ENCODE measurements at regions not wholly inside any gene's neighbourhood (a gene's known extent, or its start where the extent isn't known, plus 50 kb on each side); places are given as distances from the start of the nearest gene placed in this dataset.
A peak's percentile ranks its signal among the peaks of the same experiment; 100 is the strongest.

DNA sequence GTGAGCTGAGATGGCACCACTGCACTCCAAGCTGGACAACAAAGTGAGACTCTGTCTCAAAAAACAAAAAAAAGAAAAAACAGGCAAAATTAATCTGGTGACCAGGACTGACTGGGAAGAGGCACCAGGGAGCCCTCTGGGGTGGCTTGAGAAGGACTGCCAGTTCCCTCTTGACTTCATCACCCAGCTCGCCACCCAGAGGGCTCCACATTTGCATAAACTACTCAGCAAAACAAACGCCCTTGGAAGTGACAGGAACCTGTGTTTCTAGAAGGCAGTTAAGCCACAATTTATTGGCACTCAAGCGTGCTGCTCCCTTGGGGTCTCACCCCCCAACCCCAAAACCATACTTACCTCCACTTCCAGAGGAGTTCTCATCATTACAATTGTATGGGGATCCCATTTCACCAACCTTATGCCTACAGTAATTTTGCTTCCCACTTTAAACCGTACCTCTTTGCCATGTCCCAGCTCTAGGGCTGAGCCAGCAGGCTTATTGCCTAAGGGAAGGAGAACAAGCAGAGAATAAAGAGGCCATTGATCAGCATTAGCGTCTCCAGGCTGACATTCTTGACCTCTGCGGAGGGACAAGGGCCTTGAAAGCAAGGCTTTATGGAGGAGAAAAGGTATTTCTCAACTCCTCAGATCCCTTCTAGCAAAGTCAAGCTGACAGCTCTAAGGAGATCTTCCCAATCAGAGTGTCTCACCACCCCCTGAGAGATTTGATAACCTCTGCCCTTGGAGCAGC lies 357.4 kb downstream of the SHQ1 start:
- Mint-ChIP-seq H3K36me3 (ENCODE audit: insufficient read depth, unreplicated experiment) (peaks cover 6% of the 10 kb centered on the region), H3K27me3 (ENCODE audit: insufficient read depth, unreplicated experiment) (no peaks in the 10 kb centered on the region), H3K4me1 (ENCODE audit: insufficient read depth, unreplicated experiment) (peaks cover 35% of the 10 kb centered on the region), H3K4me3 (ENCODE audit: unreplicated experiment) (no peak overlapping the region), H3K27ac (ENCODE audit: low read depth, unreplicated experiment) (no peak overlapping the region), H3K9me3 (ENCODE audit: unreplicated experiment) (no peaks in the 10 kb centered on the region)
- no peak for DNase-seq (ENCODE audit: unreplicated experiment)
- TF ChIP-seq, protein P1, sequence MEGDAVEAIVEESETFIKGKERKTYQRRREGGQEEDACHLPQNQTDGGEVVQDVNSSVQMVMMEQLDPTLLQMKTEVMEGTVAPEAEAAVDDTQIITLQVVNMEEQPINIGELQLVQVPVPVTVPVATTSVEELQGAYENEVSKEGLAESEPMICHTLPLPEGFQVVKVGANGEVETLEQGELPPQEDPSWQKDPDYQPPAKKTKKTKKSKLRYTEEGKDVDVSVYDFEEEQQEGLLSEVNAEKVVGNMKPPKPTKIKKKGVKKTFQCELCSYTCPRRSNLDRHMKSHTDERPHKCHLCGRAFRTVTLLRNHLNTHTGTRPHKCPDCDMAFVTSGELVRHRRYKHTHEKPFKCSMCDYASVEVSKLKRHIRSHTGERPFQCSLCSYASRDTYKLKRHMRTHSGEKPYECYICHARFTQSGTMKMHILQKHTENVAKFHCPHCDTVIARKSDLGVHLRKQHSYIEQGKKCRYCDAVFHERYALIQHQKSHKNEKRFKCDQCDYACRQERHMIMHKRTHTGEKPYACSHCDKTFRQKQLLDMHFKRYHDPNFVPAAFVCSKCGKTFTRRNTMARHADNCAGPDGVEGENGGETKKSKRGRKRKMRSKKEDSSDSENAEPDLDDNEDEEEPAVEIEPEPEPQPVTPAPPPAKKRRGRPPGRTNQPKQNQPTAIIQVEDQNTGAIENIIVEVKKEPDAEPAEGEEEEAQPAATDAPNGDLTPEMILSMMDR (IDR thresholded peaks at IDR 0.05; ENCODE audit: unreplicated experiment): no peak
- POLR2A ChIA-PET: interaction anchor here (0.8 kb wide), 1 partner anchor 44 kb away, joined by 4 read pairs; no protein-coding TSS in a partner anchor
- CTCF ChIA-PET: interaction anchor here (1.0 kb wide), 1 partner anchor 328 kb away, joined by 3 read pairs; no protein-coding TSS in a partner anchor
- intact Hi-C loops (cut with micrococcal nuclease): no loop called here
- BruUV-seq (replicated peaks): no TSS peak

- TF ChIP-seq, protein P1 (IDR thresholded peaks at IDR 0.05; ENCODE audit: unreplicated experiment): no peak
- ChIA-PET CTCF (no interaction called here), POLR2A (interaction anchor here (0.7 kb wide), 1 partner anchor 417 kb away, joined by 3 read pairs; no protein-coding TSS in a partner anchor)
- intact Hi-C loops (cut with micrococcal nuclease): no loop called here
- Mint-ChIP-seq H3K4me1 (ENCODE audit: insufficient read depth, unreplicated experiment) (peaks cover 41% of the 10 kb centered on the region), H3K9me3 (ENCODE audit: unreplicated experiment) (no peaks in the 10 kb centered on the region), H3K36me3 (ENCODE audit: insufficient read depth, unreplicated experiment) (peaks cover 6% of the 10 kb centered on the region), H3K27me3 (ENCODE audit: insufficient read depth, unreplicated experiment) (no peaks in the 10 kb centered on the region), H3K27ac (ENCODE audit: low read depth, unreplicated experiment) (no peak overlapping the region), H3K4me3 (ENCODE audit: unreplicated experiment) (no peak overlapping the region)
- BruUV-seq (replicated peaks): no TSS peak
- DNase-seq (ENCODE audit: unreplicated experiment): no peak
Observed at GRCh38 chr3:72489901-72490300, 358.3 kb downstream of the SHQ1 start.

- TF ChIP-seq, protein P1 (IDR thresholded peaks at IDR 0.05; ENCODE audit: unreplicated experiment): no peak
- no peak overlapping the region for H3K27ac Mint-ChIP-seq (ENCODE audit: low read depth, unreplicated experiment)
- H3K4me1 Mint-ChIP-seq (ENCODE audit: insufficient read depth, unreplicated experiment): peaks cover 41% of the 10 kb centered on the region
- no peak overlapping the region for H3K4me3 Mint-ChIP-seq (ENCODE audit: unreplicated experiment)
- H3K27me3 Mint-ChIP-seq (ENCODE audit: insufficient read depth, unreplicated experiment): no peaks in the 10 kb centered on the region
- ChIA-PET CTCF (interaction anchor here (0.5 to 1.5 kb wide), 2 partner anchors 516 to 534 kb away, joined by 3 to 4 read pairs; no protein-coding TSS in a partner anchor), POLR2A (interaction anchor here (0.6 kb wide), 1 partner anchor 509 kb away, joined by 4 read pairs; no protein-coding TSS in a partner anchor)
- H3K36me3 Mint-ChIP-seq (ENCODE audit: insufficient read depth, unreplicated experiment): peaks cover 6% of the 10 kb centered on the region
- intact Hi-C loops (cut with micrococcal nuclease): no loop called here
- peak; percentile 48 for DNase-seq (ENCODE audit: unreplicated experiment)
- no peaks in the 10 kb centered on the region for H3K9me3 Mint-ChIP-seq (ENCODE audit: unreplicated experiment)
- no TSS peak for BruUV-seq (replicated peaks)
Observed at GRCh38 chr3:72488738-72489035, 359.6 kb downstream of the SHQ1 start.

DNA sequence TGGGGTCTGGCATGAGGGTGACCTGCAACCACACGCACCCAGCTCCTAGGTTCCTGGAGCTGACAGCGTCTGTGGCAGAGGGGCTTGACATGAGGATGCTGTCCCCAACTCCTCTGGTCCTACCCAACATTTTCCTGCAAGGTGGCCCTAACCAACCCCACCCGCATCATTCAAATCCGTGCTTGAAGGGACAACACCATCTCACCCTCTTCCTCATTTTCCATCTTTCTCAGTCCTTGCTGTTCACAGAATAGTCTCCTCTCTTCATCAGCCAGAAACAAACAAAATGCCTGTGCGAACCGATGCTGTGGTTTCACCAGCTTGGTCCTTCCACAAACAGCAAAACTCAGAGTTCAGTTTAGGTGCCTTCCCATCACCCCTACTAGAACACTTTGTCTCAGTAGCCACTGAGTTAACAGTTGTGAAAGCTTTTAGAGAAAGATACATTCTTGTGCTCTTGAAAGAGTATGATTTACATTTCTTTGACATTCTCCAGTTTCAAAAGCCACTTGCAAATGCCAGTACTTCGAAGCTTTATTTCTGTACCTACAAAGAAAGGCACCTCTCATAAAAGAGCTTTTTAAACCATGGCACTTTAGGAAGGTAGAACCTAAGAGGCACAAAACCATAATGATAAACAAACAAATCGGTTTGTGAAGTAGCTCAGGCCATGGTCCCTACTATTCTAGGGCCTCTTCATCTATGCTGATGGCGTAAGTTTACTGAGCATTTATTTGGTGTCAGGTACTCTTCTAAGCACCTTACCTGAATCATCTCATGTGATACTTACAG lies 360.1 kb downstream of the SHQ1 start:
- TF ChIP-seq, protein P1 (IDR thresholded peaks at IDR 0.05; ENCODE audit: unreplicated experiment): no peak
- H3K4me1 Mint-ChIP-seq (ENCODE audit: insufficient read depth, unreplicated experiment): peaks cover 41% of the 10 kb centered on the region
- intact Hi-C loops (cut with micrococcal nuclease): no loop called here
- no peaks in the 10 kb centered on the region for H3K27me3 Mint-ChIP-seq (ENCODE audit: insufficient read depth, unreplicated experiment)
- H3K27ac Mint-ChIP-seq (ENCODE audit: low read depth, unreplicated experiment): peak overlapping the region; percentile 77
- H3K36me3 Mint-ChIP-seq (ENCODE audit: insufficient read depth, unreplicated experiment): peaks cover 6% of the 10 kb centered on the region
- H3K9me3 Mint-ChIP-seq (ENCODE audit: unreplicated experiment): no peaks in the 10 kb centered on the region
- BruUV-seq (replicated peaks): no TSS peak
- CTCF ChIA-PET: interaction anchor here (0.5 to 1.5 kb wide), 3 partner anchors 329 to 533 kb away, joined by 3 to 4 read pairs (median 4); no protein-coding TSS in a partner anchor
- POLR2A ChIA-PET: interaction anchor here (0.6 to 1.0 kb wide), 2 partner anchors 41 to 510 kb away, joined by 3 to 4 read pairs; no protein-coding TSS in a partner anchor
- DNase-seq (ENCODE audit: unreplicated experiment): no peak
- H3K4me3 Mint-ChIP-seq (ENCODE audit: unreplicated experiment): no peak overlapping the region

All from MCF 10A (cell line).